ENCODE measurements at regions not wholly inside any gene's neighbourhood (a gene's known extent, or its start where the extent isn't known, plus 50 kb on each side); places are given as distances from the start of the nearest gene placed in this dataset.

DNA sequence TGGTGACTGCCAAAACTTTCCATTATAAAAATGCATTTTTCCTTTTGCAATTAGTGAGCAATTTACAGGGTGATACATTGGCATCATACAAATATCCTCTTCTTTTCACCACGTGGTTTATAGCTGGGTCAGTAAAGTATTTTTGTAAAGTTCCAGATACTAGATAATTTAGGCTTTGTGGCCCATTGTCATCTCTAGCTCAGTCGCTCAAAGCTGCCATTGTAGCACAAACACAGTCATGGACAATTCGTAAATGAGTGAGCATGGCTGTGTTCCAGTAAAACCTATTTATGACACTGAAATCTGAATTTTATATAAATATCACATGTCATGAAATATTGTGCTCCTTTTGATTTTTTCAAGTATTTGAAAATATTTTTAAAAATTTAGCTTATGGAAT lies 162.9 kb downstream of the USP12 start:
- Histone ChIP-seq H3K79me2 (ENCODE audit: control insufficient read depth in 1 of 2, insufficient read depth in 2 of 2, low read length in 2 of 2) (no peaks in the 10 kb centered on the region), H4K5ac (ENCODE audit: insufficient read length, low read depth, low read length) (no peak overlapping the region), H3K23me2 (ENCODE audit: low read depth, low read length) (peaks cover 4% of the 10 kb centered on the region; the same call in 1 of the 2 replicates), H2BK120ac (replicated peaks; ENCODE audit: low read depth, low read length) (no peak overlapping the region), H3K4me2 (ENCODE audit: insufficient read depth in 1 of 2, low read depth in 2 of 2, low read length in 2 of 2) (no peak overlapping the region), H2BK12ac (ENCODE audit: low read depth, low read length) (no peak overlapping the region), H3K14ac (ENCODE audit: insufficient read length) (no peak overlapping the region), H3K4ac (replicated peaks; ENCODE audit: insufficient read length, low read depth, low read length) (no peak overlapping the region), H3K79me1 (ENCODE audit: low read depth, low read length) (no peaks in the 10 kb centered on the region), H4K91ac (replicated peaks; ENCODE audit: insufficient read length, low read length) (no peak overlapping the region), H3K4me1 (replicated peaks in 1 of 4; ENCODE audit: control insufficient read depth in 3 of 4, insufficient read depth in 4 of 4, low read length in 3 of 4) (peaks cover 0 to 20% (median 10%) of the 10 kb centered on the region in 4 experiments; a peak in 6 of 7 replicates), H3K56ac (replicated peaks; ENCODE audit: insufficient read length, low read depth, low read length) (no peak overlapping the region), H2AFZ (ENCODE audit: low read length) (no peak overlapping the region), H3K27ac (ENCODE audit: low read depth, low read length) (no peak overlapping the region), H3K9ac (replicated peaks in 1 of 4; ENCODE audit: extremely low read depth in 1 of 4, low read depth in 3 of 4, low read length in 3 of 4) (no peak overlapping the region), H3K4me3 (ENCODE audit: extremely low read depth in 1 of 4, insufficient read depth in 2 of 4, low read depth in 3 of 4, low read length in 4 of 4) (no peak overlapping the region), H2AK5ac (ENCODE audit: low read depth, low read length) (no peak overlapping the region), H2BK20ac (ENCODE audit: low read length) (no peak overlapping the region), H3K36me3 (ENCODE audit: control insufficient read depth in 2 of 4, insufficient read depth in 4 of 4, low read length in 3 of 4) (no peaks in the 10 kb centered on the region), H4K20me1 (replicated peaks in 1 of 2; ENCODE audit: control insufficient read depth in 1 of 2, insufficient read depth in 2 of 2, low read length in 2 of 2) (no peaks in the 10 kb centered on the region), H4K8ac (ENCODE audit: extremely low read depth, insufficient read depth, low read length) (no peak overlapping the region), H3K18ac (ENCODE audit: extremely low read depth, low read length) (no peak overlapping the region), H3K9me3 (ENCODE audit: insufficient read depth in 2 of 2, low read depth in 1 of 2, low read length in 1 of 2) (no peaks in the 10 kb centered on the region), H3K23ac (ENCODE audit: insufficient read length) (no peak overlapping the region), H2BK15ac (ENCODE audit: low read length) (no peak overlapping the region), H2BK5ac (ENCODE audit: low read depth, low read length) (no peak overlapping the region), H3K27me3 (replicated peaks in 1 of 4; ENCODE audit: control insufficient read depth in 3 of 4, extremely low read depth in 1 of 4, insufficient read depth in 3 of 4, low read length in 3 of 4) (peaks cover 0 to 15% (median 9%) of the 10 kb centered on the region in 4 experiments; a peak in 4 of 7 replicates)
- POLR2A ChIA-PET (ENCODE audit: partially characterized antibody), result interaction anchor here (1.5 kb wide), 1 partner anchor 55 kb away, joined by 3 read pairs; no protein-coding TSS in a partner anchor
- CTCF ChIA-PET (ENCODE audit: partially characterized antibody), result interaction anchor here (0.5 to 1.3 kb wide), 3 partner anchors 28 to 353 kb away, joined by 3 to 5 read pairs (median 3); no protein-coding TSS in a partner anchor
- FAIRE-seq (no peak), DNase-seq (ENCODE audit: low read depth in 1 of 2, low spot score in 2 of 2) (no peak)
- WGBS, 2 experiments (ENCODE audit: extremely low coverage in 1 of 2, insufficient coverage in 1 of 2, insufficient read length in 1 of 2, insufficient replicate concordance in 2 of 2, low coverage in 1 of 2, low lambda C conversion rate in 2 of 2, missing lambda C conversion rate in 1 of 2), result 70% methylated on average over 3 of the region's 3 CpGs; no CpG with 5 or more reads in 1 of the 2 experiments
- TF ChIP-seq RAD21 (IDR thresholded peaks at IDR 0.05 in 1 of 2, conservative IDR thresholded peaks at IDR 0.05 in 1 of 2; ENCODE audit: low read depth in 2 of 2, low read length in 2 of 2), result no peak
- no peak for TF ChIP-seq CTBP2 (IDR thresholded peaks at IDR 0.05; ENCODE audit: borderline replicate concordance, insufficient read depth, insufficient read length, low read length)
- TF ChIP-seq ASH2L (IDR thresholded peaks at IDR 0.05; ENCODE audit: low read length), result no peak
- no peak for TF ChIP-seq NANOG (IDR thresholded peaks at IDR 0.05; ENCODE audit: insufficient read depth, low read depth, low read length, poor library complexity, severe bottlenecking)
- TF ChIP-seq HDAC6 (IDR thresholded peaks at IDR 0.05; ENCODE audit: low read depth, low read length), result no peak
- TF ChIP-seq SIX5 (IDR thresholded peaks at IDR 0.05; ENCODE audit: low read depth, low read length), result no peak
- no peak for TF ChIP-seq HDAC2 (IDR thresholded peaks at IDR 0.05; ENCODE audit: borderline replicate concordance in 1 of 2, low read depth in 2 of 2, low read length in 2 of 2)
- TF ChIP-seq RBBP5 (IDR thresholded peaks at IDR 0.05; ENCODE audit: borderline replicate concordance, low read depth, low read length), result no peak
- no peak for TF ChIP-seq KDM5A (IDR thresholded peaks at IDR 0.05; ENCODE audit: low read length)
- TF ChIP-seq SP4 (IDR thresholded peaks at IDR 0.05; ENCODE audit: low read length), result no peak
- TF ChIP-seq BRCA1 (IDR thresholded peaks at IDR 0.05; ENCODE audit: low read depth, low read length), result no peak
- TF ChIP-seq RFX5 (IDR thresholded peaks at IDR 0.05; ENCODE audit: borderline replicate concordance, low read depth, low read length), result no peak
- no peak for TF ChIP-seq SP1 (IDR thresholded peaks at IDR 0.05; ENCODE audit: low read depth, low read length)
- TF ChIP-seq ZNF274 (IDR thresholded peaks at IDR 0.05; ENCODE audit: borderline replicate concordance, extremely low read depth, low read length), result no peak

Measured in H1 (cell line).